GM18511 (cell line): ENCODE measurements at regions not wholly inside any gene's neighbourhood (a gene's known extent, or its start where the extent isn't known, plus 50 kb on each side); places are given as distances from the start of the nearest gene placed in this dataset.

Experiments used
- ATAC-seq: cut with Tn5 transposase; IDR thresholded peaks from one replicate; pipeline ENCODE4 v1.9.1; 2021; ENCODE audit warnings: mild to moderate bottlenecking, moderate library complexity; ENCODE audit not compliant: unreplicated experiment

- no peak for ATAC-seq
Observed at GRCh38 chr20:11118802-11119380, 445.1 kb upstream of the JAG1 start.

GRCh38 chr20:11119573-11119972 lies 445.8 kb upstream of the JAG1 start:
- no peak for ATAC-seq

DNA sequence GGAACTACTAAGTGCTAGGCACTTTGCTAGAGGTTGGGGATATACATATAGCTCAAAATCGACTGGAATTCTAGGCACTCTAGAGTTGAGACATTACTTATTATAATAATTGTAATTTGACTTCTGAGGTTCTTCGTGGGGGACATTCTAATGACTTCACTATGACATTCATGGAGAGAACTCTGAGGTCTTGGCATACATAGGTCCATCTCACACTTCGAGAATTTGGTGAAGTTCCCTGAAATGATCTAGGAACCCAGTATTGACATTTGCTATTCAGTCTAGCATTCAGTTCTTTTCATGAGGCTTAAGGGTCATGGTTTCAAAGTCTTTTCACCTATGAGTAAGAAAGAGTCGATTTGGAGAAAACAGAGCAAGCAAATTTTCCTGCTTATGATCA lies 446.6 kb upstream of the JAG1 start:
- ATAC-seq, result no peak

GRCh38 chr20:11124849-11125505 lies 451.2 kb upstream of the JAG1 start:
- no peak for ATAC-seq

- no peak for ATAC-seq
Observed at GRCh38 chr20:11128220-11128718, 454.5 kb upstream of the JAG1 start.

GRCh38 chr20:11128721-11129120 lies 454.9 kb upstream of the JAG1 start:
- no peak for ATAC-seq

DNA sequence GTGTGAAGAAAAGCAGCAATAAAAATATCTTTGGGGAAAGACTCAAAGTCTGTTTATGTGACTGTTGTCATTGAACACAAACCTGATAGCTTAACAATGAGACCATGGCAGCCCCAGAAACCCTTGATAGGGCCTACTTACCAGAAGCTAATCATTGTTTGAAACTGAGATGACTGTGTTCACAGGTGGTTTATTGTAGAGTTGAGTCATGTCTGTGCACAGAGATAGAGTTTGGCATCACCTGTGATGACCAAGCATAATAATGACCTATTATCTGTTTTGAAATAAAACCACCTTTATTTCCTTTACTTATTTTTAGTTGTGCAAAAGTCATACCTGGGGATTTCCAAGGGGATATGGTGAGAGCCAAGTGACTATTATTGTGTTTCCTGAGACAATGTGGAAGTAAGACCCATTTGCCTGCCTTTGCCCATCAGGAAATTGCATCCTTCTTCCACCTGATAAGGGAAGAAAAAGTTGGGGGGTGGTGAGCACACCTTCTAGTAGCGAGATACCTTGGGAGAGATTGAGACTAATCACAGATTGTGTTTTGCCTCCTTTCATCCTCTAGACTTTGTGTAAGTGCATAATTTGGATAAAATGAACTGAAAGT lies 456.9 kb upstream of the JAG1 start:
- ATAC-seq, result peak; percentile 57

DNA sequence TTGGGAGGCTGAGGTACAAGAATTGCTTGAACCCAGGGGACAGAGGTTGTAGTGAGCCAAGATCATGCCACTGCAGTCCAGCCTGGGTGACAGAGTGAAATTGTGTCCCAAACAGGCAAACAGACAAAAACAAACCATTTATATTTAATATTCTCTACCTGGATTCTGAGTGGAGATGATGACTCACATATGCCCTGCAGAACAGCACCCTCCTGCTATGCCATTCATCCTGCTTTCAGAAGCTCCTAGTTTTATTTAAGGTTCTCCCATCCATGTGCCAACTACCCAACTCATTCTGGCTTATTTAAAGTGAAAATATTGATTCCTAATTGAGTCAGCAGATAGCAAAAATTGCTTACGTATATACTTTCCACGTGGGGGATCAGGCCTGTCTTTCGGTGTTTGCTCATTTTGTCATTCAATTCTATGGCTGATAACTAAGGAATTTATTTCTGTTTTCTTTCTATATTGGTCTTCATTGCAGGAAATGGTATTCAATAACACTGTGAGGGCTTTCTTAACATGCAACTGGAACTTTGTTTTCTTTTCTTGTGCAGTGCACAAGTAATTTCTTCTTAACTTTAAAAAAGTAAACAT lies 459.1 kb upstream of the JAG1 start:
- no peak for ATAC-seq

DNA sequence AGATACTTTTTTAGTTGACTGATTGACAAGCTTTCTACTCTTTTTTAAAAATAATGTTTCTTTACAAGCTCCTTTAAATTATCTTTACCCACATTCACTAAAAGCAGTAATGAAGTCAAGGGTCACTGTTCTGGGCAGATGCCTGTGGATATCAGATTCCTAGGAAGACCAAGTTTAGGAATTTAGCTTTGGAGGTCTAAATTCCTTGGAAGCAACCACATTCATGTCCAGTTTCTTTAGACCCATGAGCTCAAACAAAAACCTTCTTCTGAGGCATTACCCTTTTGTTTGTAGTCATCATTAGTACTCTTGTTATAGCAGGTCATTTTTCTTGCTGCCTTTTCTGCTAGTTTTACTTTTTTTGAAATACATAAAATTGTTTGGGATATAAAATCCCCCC lies 462.9 kb upstream of the JAG1 start:
- no peak for ATAC-seq

DNA sequence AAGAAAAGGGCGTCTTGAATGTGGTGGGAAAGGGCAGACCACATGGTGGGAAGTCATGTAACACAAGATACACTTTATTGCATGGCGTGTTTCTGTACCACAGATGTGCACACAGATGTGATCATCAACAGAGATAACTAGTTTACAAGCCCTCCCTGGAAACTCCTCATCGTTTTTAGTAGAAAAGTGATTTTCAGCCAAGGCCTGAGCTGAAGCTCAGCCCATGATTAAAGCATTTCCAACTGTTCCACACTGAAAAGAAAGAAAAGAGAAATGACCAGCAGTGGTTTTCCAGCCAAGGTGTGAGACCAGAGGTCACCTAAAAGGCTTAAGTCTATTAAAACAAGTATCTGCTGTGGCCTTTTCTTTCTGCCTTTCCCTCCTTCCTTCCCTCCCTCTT lies 463.9 kb upstream of the JAG1 start:
- no peak for ATAC-seq

DNA sequence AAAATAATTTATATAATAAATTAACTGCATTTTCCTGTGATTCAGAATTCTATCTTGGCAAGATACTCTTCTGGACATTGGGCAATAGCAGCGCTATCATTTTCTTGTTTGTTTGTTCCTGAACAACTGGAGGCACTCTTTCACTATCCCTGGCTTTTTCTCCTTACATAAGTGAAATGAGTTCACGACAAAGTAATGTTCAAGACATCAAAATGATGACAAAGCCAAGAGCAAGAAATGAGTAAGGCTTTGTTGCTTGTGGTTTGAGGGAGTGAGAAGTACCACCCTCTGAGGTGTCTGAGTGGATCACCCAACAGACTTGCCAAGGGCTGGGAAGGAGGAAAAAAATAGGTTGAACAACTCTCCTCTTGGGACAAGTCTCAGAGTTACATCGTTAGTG lies 466.6 kb upstream of the JAG1 start:
- ATAC-seq, result no peak

GRCh38 chr20:11143481-11143880 lies 469.7 kb upstream of the JAG1 start:
- no peak for ATAC-seq

DNA sequence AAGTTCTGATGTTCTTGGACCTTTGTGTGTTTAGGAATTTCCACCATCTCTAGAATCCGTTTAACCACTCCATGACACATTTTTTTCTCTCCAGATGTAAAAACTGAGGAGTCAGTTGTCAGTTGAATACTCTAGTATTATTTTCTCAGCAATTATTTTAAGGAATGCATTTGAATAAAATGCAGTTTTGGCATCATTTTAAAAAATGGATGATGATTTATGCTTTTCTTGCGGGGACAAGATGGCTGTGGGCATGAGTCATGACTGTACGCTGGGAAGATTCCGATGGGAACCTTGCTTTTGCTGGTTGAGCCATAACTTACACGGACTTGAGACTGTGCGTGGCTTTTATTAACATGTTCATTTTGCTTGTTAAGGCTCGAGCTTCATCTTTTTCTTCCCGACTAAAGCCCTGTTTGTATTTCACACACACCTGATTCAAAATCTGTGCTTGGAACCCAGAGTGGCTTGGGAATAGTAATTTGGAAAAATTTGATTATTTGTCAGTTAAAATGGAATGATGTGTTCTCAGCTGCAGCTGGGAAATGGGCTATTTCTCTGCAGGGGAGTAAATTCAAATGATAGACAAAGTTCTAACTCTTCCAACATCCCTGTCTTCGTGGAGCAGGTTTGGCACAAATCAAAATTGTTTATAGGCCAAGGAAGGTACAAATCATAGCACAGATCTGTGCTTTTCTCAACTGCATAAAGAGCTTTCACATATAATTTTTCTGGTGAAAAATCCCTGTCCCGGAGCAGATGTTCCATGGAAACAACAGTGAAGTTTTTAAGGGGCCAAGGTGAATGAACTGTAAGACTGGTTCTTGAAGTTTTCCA lies 470.5 kb upstream of the JAG1 start:
- ATAC-seq, result no peak

DNA sequence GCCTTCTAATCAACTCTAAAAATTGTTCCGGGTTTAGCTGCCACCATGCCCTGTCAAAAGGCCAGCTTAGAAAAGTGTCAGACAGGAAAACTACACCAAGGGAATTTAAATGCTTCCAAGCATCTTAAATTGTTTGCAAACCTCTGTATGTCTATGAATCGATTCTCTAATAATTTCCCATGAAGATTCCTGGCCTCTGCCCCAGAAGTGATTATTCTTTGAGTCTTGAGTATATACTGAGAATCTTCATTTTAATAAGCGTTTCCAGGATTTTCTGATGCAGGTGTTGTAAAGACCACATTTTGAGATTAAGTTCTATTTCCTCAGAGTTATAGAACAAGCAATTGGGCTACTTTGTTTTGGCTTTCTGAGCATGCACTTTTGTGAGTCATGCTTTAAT lies 471.8 kb upstream of the JAG1 start:
- no peak for ATAC-seq

DNA sequence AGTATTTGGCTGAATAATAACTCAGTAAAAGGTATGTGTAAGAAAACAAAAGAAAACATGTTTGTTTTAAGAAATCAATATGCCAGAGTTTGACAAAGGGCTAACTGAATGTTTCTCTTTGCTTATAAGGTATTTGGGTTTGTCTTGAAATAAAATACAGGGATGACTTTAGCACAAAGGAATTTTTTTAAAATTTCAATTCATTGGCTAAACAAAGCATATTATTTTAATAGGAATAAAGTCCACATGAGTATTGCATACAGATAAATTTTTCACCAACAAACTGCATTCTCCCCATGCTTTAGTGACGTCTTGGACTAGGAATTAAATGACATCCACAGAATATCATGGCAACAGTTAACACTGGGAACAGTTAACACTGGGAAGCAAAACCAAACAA lies 480.0 kb upstream of the JAG1 start:
- no peak for ATAC-seq

GRCh38 chr20:11155156-11155756 lies 481.5 kb upstream of the JAG1 start:
- no peak for ATAC-seq

GRCh38 chr20:11156922-11157321 lies 483.1 kb upstream of the JAG1 start:
- ATAC-seq, result no peak

GRCh38 chr20:11158146-11158545 lies 484.3 kb upstream of the JAG1 start:
- ATAC-seq, result no peak

DNA sequence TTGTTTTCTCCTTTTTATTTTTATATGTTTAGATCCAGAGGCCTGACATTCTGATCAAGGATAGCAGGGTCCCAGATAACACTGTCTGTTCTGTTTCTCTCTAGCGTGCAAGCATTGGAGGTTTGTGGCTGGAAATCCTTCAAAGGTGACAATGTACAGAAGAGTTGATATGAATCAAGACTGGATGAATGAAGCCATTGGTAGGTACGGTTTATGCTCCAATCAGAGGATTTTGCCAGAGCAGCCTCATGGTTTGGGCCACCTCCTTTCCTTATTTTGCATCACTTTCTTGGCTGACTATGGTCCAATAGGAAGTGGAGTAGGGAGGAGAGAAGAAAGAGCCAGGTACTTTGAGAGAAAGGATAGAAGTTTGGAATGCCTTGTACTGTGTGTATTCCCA lies 484.8 kb upstream of the JAG1 start:
- ATAC-seq, result no peak

DNA sequence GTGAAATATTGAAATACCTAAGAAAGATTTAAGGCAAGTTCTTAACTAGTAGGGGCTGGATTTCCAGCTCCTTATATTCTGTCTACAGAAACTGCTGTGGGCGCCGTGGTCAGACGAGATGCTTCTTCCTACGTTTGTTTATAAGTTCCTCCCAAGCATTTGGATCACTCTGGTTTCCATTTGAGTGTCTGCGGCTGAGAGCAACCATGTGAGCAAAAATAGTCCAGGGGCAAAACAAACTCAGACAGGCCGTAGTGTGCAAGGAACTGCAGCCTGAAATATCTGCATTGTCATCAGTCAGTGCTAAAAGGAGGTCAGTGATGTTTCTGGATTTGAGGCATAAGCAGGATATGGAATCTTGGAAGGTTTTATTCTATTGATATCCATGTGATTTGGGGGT lies 485.9 kb upstream of the JAG1 start:
- no peak for ATAC-seq
